Left hindlimb (tissue), 1 donor: ENCODE measurements at regions not wholly inside any gene's neighbourhood (a gene's known extent, or its start where the extent isn't known, plus 50 kb on each side); places are given as distances from the start of the nearest gene placed in this dataset.

Experiments used
- DNase-seq: peaks from one replicate; pipeline ENCODE4 v3.0.0-alpha.2; 2018

GRCh38 chr17:69605571-69605970 is 191.1 kb downstream of the MAP2K6 start:
- no peak for DNase-seq

GRCh38 chr17:69606142-69606800 is 191.8 kb downstream of the MAP2K6 start:
- DNase-seq = no peak

GRCh38 chr17:69607162-69607834 is 192.8 kb downstream of the MAP2K6 start:
- DNase-seq = peak; percentile 61

DNA sequence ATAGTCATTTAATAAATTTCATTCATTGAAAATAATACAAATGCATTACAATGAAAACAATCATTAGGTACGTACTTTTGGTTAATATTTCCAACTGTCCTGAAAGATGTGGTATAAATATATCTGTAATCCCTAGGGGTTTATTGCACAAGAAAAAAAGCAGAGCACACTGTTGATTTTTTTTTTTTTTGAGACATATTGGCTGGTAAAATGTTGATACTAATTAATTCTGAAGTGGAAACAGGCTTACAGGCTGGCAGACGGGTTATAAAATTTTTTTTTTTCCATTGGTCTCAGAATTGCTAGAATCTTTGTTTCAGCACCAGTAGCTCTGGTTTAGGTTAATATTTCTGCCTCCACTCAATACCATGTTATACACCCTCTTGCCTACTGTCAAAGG is 193.6 kb downstream of the MAP2K6 start:
- no peak for DNase-seq

GRCh38 chr17:69608808-69609472 is 194.4 kb downstream of the MAP2K6 start:
- DNase-seq = no peak

DNA sequence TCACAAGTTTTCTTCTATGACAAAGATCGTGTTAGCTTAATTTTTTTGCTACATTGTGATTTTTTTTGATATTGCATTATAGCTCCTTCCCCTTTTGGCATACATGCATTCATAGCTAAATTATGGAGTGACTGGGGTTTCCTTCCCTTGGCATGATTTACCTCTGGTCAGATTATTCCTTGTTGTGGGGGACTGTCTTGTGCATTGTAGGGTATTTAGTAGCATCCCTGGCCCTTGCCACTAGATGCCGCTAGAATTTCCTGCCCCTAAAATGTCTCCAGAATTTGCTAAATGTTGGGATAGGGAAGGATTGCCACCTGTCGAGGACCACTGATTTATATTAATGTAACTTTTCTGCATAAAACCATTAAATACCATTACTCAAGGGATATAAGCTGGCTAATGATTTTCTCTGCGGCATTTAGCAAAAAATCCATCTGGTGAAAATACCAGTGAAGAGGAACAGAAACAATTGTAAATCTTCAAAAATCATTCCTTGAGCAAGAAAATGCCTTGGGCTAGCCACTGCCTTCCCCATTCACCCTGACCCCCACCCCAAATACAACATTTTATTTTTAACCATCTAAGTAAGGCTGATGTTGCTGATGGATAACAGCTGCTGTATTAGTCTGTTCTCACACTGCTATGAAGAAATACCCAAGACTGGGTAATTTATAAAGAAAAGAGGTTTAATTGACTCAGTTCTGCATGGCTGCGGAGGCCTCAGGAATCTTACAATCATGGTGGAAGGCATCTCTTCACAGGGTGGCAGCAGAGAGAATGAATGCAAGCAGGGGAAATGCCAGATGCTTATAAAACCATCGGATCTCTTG is 195.2 kb downstream of the MAP2K6 start:
- no peak for DNase-seq

GRCh38 chr17:69620363-69620762 is 205.9 kb downstream of the MAP2K6 start:
- DNase-seq = no peak

GRCh38 chr17:69625474-69625873 is 211.0 kb downstream of the MAP2K6 start:
- no peak for DNase-seq

GRCh38 chr17:69630056-69630635 is 215.6 kb downstream of the MAP2K6 start:
- no peak for DNase-seq

DNA sequence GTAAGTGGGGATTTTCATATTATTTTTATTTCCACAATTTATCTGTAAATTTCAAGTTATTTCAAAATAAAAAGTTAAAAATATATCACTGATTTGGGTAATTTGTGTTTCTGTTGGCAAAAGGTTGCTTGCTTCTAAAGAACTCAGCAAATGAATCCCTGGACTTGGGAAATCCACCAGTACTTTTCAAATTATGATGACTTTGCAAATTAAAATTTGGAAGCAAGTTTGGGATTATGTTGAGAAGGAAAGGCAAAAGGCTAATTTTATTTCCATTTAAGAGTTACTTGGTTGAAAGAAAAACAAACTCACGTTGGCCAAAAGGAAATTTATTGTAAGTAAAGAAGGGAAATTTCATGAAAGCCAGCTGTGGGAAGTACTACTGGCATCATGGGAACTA is 220.3 kb downstream of the MAP2K6 start:
- DNase-seq = no peak

DNA sequence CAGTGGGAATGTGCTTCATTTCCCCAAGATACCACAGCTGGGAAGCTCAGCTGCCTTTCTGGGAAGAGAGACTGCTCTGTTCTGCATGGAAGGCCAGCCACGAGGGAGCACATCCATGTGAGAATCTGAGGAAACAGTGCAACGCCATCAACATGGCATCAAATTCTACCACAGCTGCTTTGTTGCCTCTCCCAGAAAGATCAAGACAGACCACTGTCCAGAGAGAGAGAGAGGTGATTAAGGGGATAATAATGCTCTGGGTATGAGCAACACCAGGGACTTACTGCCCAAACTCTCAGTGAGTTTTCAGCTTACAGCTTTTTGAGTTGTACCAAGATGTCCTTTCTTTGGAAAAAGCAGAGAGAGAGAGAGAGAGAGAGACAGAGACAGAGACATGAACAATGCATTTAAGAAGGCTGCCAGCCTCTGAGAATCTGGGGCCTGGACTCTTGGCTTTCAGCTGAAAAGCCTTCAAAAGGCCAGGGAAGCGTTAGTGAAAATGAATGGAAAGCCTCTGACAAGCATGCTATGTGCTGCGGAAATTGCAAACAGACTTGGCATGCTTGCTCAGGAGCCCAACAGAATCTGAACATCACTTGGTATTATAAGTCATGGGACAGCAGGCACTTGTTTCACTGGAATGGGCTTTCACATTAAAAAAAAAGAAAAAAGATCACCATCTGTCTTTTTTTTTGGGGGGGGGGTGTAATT is 223.1 kb downstream of the MAP2K6 start:
- peak; percentile 32 for DNase-seq

- DNase-seq = no peak
Measured at GRCh38 chr17:69639096-69639495, 224.6 kb downstream of the MAP2K6 start.

GRCh38 chr17:69640073-69640472 is 225.6 kb downstream of the MAP2K6 start:
- no peak for DNase-seq

GRCh38 chr17:69643686-69644085 is 229.2 kb downstream of the MAP2K6 start:
- no peak for DNase-seq

DNA sequence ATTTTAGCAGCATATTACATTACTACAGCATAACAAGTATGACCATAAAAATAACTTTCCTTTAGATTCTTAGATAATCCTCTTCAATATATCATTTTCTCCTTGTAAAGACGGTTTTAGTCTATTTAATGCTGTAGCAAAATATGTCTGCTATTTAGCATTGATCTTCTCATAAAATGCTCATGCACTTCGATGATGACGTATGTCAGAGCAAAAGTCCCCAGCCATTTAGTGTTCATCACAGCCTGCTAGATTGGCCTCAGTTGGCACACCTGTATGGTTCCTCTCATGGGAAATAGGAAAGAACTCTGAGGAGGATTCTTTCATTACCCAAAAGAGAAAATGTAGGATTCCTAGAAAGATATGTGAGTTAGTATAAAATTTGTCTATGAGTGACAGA is 232.2 kb downstream of the MAP2K6 start:
- DNase-seq = no peak

- no peak for DNase-seq
Measured at GRCh38 chr17:69650881-69651280, 236.4 kb downstream of the MAP2K6 start.

DNA sequence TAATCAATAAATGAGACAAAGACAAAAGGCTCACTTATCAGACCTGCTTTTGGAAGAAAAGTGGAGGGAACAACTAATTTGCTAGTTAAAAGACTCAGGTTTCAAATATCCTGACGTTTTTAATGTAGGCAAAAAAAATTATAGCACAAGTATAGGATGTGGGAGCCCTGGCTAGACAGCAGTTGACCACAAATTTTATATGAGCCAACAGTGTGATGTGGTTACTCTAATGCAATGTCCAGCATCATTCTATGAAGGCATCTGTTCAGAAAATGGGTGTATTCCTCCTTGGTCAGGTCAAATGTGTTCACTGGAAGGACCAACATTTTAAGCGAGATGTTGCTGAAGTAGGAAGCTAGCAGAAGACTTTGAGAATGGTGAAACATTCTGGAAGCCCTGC is 237.4 kb downstream of the MAP2K6 start:
- DNase-seq = no peak

- no peak for DNase-seq
Measured at GRCh38 chr17:69654981-69655855, 240.7 kb downstream of the MAP2K6 start.

- no peak for DNase-seq
Measured at GRCh38 chr17:69655902-69656301, 241.4 kb downstream of the MAP2K6 start.

GRCh38 chr17:69669441-69670178 is 255.1 kb downstream of the MAP2K6 start:
- DNase-seq = peak; percentile 31
